ENCODE measurements at regions not wholly inside any gene's neighbourhood (a gene's known extent, or its start where the extent isn't known, plus 50 kb on each side); places are given as distances from the start of the nearest gene placed in this dataset.

GRCh38 chr11:122202161-122202950, 86.3 kb upstream of the BLID start:
- Histone ChIP-seq H3K4me2 (ENCODE audit: insufficient read depth in 1 of 2, low read depth in 2 of 2, low read length in 2 of 2) (peak overlapping the region; percentile 41 to 47; a peak in 3 of 4 replicates), H3K4me1 (replicated peaks in 1 of 4; ENCODE audit: control insufficient read depth in 3 of 4, insufficient read depth in 4 of 4, low read length in 3 of 4) (peaks cover 0 to 4% (median under 1%) of the 10 kb centered on the region in 4 experiments; a peak in 2 of 7 replicates), H3K56ac (replicated peaks; ENCODE audit: insufficient read length, low read depth, low read length) (no peak overlapping the region), H3K9me3 (ENCODE audit: insufficient read depth in 2 of 2, low read depth in 1 of 2, low read length in 1 of 2) (no peaks in the 10 kb centered on the region), H2AFZ (ENCODE audit: low read length) (peak overlapping the region; percentile 58; the same call in 1 of the 2 replicates), H3K23ac (ENCODE audit: insufficient read length) (no peak overlapping the region), H3K36me3 (ENCODE audit: control insufficient read depth in 2 of 4, insufficient read depth in 4 of 4, low read length in 3 of 4) (no peaks in the 10 kb centered on the region), H2BK12ac (ENCODE audit: low read depth, low read length) (peak overlapping the region; percentile 41; the same call in 1 of the 2 replicates), H3K27ac (ENCODE audit: low read depth, low read length) (no peak overlapping the region), H3K4me3 (ENCODE audit: extremely low read depth in 1 of 4, insufficient read depth in 2 of 4, low read depth in 3 of 4, low read length in 4 of 4) (peak overlapping the region in 1 of 4 experiments; percentile 10; a peak in 1 of 8 replicates), H3K23me2 (ENCODE audit: low read depth, low read length) (peaks cover 2% of the 10 kb centered on the region; the same call in 1 of the 2 replicates), H2BK15ac (ENCODE audit: low read length) (0 out of 2 replicates have a peak overlapping the region, but pooled peaks have one; percentile 53), H4K91ac (replicated peaks; ENCODE audit: insufficient read length, low read length) (peak overlapping the region; percentile 20), H4K5ac (ENCODE audit: insufficient read length, low read depth, low read length) (no peak overlapping the region), H2BK5ac (ENCODE audit: low read depth, low read length) (no peak overlapping the region), H3K79me2 (ENCODE audit: control insufficient read depth in 1 of 2, insufficient read depth in 2 of 2, low read length in 2 of 2) (no peaks in the 10 kb centered on the region), H3K27me3 (replicated peaks in 1 of 4; ENCODE audit: control insufficient read depth in 3 of 4, extremely low read depth in 1 of 4, insufficient read depth in 3 of 4, low read length in 3 of 4) (no peaks in the 10 kb centered on the region), H4K20me1 (replicated peaks in 1 of 2; ENCODE audit: control insufficient read depth in 1 of 2, insufficient read depth in 2 of 2, low read length in 2 of 2) (no peaks in the 10 kb centered on the region), H3K9ac (replicated peaks in 1 of 4; ENCODE audit: extremely low read depth in 1 of 4, low read depth in 3 of 4, low read length in 3 of 4) (no peak overlapping the region), H3K18ac (ENCODE audit: extremely low read depth, low read length) (peak overlapping the region; percentile 33; the same call in 1 of the 2 replicates), H4K8ac (ENCODE audit: extremely low read depth, insufficient read depth, low read length) (no peak overlapping the region), H3K79me1 (ENCODE audit: low read depth, low read length) (no peaks in the 10 kb centered on the region), H2AK5ac (ENCODE audit: low read depth, low read length) (no peak overlapping the region), H2BK20ac (ENCODE audit: low read length) (0 out of 2 replicates have a peak overlapping the region, but pooled peaks have one; percentile 23), H2BK120ac (replicated peaks; ENCODE audit: low read depth, low read length) (no peak overlapping the region), H3K4ac (replicated peaks; ENCODE audit: insufficient read length, low read depth, low read length) (no peak overlapping the region), H3K14ac (ENCODE audit: insufficient read length) (no peak overlapping the region)
- no peak for TF ChIP-seq CTCF (IDR thresholded peaks at IDR 0.05; ENCODE audit: control extremely low read depth in 1 of 3, insufficient read depth in 1 of 3, low read depth in 1 of 3, low read length in 3 of 3)
- no peak for TF ChIP-seq GTF2F1 (IDR thresholded peaks at IDR 0.05; ENCODE audit: borderline replicate concordance, low read depth, low read length)
- peak in 1 of 2 experiments; percentile 53 for DNase-seq (ENCODE audit: low read depth in 1 of 2, low spot score in 2 of 2)
- CTCF ChIA-PET (ENCODE audit: partially characterized antibody): interaction anchor here (0.7 to 4.6 kb wide), 32 partner anchors 8 to 796 kb away, joined by 3 to 43 read pairs (median 3); partner anchors contain the start of gene BLID
- POLR2A ChIA-PET (ENCODE audit: partially characterized antibody): no interaction called here
- FAIRE-seq: no peak
- WGBS, 2 experiments (ENCODE audit: extremely low coverage in 1 of 2, insufficient coverage in 1 of 2, insufficient read length in 1 of 2, insufficient replicate concordance in 2 of 2, low coverage in 1 of 2, low lambda C conversion rate in 2 of 2, missing lambda C conversion rate in 1 of 2): 64% methylated on average over 16 of the region's 16 CpGs; no CpG with 5 or more reads in 1 of the 2 experiments

Measured in H1 (cell line).